Activated B cell treated with CpG ODN at 0.5 μM for 24 hours (primary cell): ENCODE measurements at regions not wholly inside any gene's neighbourhood (a gene's known extent, or its start where the extent isn't known, plus 50 kb on each side); places are given as distances from the start of the nearest gene placed in this dataset.

Experiments
- ATAC-seq: fragments of 200-7000 bp; cut with Tn5 transposase; one replicate; pipeline ENCODE4 v1.10.0; 2021; ENCODE audit warnings: low read depth, mild to moderate bottlenecking, moderate library complexity
- CTCF ChIA-PET: fragments of 350-600 bp; sonication (Branson Sonifier 250); formaldehyde crosslinking; loops from one replicate; lab custom pipeline; 2021; ENCODE audit warnings: antibody characterized with exemption; lab: Charles Lee
- POLR2A ChIA-PET: fragments of 350-600 bp; sonication (Branson Sonifier 250); formaldehyde crosslinking; loops from one replicate; lab custom pipeline; 2021; ENCODE audit warnings: antibody characterized with exemption; lab: Charles Lee
- DNase-seq: peaks from one replicate; pipeline ENCODE4 v3.0.0; 2022
- H3K27ac Mint-ChIP-seq: one replicate; pipeline ENCODE4 v1.8.0; 2020; ENCODE audit warnings: mixed read lengths
- H3K27me3 Mint-ChIP-seq: one replicate; pipeline ENCODE4 v1.8.0; 2021; ENCODE audit warnings: mixed read lengths
- H3K36me3 Mint-ChIP-seq: one replicate; pipeline ENCODE4 v1.8.0; 2021; ENCODE audit warnings: low read depth, mixed read lengths
- H3K4me1 Mint-ChIP-seq: one replicate; pipeline ENCODE4 v1.8.0; 2021; ENCODE audit warnings: mixed read lengths
- H3K4me3 Mint-ChIP-seq: one replicate; pipeline ENCODE4 v1.8.0; 2020; ENCODE audit warnings: mild to moderate bottlenecking, mixed read lengths
- H3K9me3 Mint-ChIP-seq: one replicate; pipeline ENCODE4 v1.8.0; 2020; ENCODE audit warnings: mixed read lengths
- intact Hi-C: fragments of 100-400 bp; cut with micrococcal nuclease; formaldehyde crosslinking; loops from one replicate; pipeline ENCODE4 v1.15.1; 2024
- TF ChIP-seq, protein P1 (sequence below): fragments of 200-600 bp; IDR thresholded peaks from one replicate; pipeline ENCODE4 v1.8.0; 2022; ENCODE audit warnings: antibody characterized with exemption, mild to moderate bottlenecking

DNA sequence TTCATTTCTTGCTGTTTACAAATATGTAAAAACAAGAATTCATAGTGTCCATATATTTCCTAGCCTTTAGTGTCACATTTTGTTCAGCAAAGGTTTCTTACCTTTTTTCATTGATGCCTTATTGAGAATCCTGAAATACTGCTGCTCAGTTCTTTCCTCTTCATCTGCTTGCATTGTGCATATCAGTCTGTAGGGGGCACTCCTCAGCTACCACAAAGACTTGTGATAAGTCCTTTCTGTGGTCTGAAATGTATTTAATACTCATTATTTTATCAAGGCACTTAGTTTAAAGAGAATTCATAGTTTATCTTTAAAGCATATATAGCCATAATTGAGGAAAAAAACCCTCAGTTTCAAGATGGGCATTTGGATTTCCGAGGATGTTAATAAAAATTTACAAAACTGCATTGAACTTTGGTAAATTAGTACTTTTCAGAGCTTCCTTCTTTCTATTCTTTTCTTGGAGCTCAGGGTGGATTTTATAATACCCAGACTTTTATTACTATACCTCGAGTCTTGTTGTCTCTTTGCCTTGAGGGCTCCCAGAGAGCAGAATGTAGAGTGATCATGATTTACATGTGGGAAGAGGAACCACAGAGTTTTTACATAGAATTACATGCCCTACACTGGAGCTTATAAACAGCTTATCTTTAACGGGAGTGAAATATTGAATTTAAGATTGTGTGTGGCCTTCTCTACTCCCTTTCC lies 570.1 kb downstream of the PLCL1 start:
- intact Hi-C loops = loop anchor here (5.0 kb wide), 1 partner anchor 1113 kb away; no protein-coding TSS in a partner anchor
- ChIA-PET CTCF (interaction anchor here (1.1 kb wide), 1 partner anchor 1111 kb away, joined by 3 read pairs; no protein-coding TSS in a partner anchor), POLR2A (no interaction called here)
- ATAC-seq (no peak), DNase-seq (no peak)
- no peaks in the 10 kb centered on the region for H3K9me3 Mint-ChIP-seq
- TF ChIP-seq, protein P1, sequence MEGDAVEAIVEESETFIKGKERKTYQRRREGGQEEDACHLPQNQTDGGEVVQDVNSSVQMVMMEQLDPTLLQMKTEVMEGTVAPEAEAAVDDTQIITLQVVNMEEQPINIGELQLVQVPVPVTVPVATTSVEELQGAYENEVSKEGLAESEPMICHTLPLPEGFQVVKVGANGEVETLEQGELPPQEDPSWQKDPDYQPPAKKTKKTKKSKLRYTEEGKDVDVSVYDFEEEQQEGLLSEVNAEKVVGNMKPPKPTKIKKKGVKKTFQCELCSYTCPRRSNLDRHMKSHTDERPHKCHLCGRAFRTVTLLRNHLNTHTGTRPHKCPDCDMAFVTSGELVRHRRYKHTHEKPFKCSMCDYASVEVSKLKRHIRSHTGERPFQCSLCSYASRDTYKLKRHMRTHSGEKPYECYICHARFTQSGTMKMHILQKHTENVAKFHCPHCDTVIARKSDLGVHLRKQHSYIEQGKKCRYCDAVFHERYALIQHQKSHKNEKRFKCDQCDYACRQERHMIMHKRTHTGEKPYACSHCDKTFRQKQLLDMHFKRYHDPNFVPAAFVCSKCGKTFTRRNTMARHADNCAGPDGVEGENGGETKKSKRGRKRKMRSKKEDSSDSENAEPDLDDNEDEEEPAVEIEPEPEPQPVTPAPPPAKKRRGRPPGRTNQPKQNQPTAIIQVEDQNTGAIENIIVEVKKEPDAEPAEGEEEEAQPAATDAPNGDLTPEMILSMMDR = no peak
- H3K4me3 Mint-ChIP-seq = no peak overlapping the region
- H3K36me3 Mint-ChIP-seq = no peaks in the 10 kb centered on the region
- H3K27ac Mint-ChIP-seq = no peak overlapping the region
- peaks cover 7% of the 10 kb centered on the region for H3K4me1 Mint-ChIP-seq
- H3K27me3 Mint-ChIP-seq = peaks cover 3% of the 10 kb centered on the region

DNA sequence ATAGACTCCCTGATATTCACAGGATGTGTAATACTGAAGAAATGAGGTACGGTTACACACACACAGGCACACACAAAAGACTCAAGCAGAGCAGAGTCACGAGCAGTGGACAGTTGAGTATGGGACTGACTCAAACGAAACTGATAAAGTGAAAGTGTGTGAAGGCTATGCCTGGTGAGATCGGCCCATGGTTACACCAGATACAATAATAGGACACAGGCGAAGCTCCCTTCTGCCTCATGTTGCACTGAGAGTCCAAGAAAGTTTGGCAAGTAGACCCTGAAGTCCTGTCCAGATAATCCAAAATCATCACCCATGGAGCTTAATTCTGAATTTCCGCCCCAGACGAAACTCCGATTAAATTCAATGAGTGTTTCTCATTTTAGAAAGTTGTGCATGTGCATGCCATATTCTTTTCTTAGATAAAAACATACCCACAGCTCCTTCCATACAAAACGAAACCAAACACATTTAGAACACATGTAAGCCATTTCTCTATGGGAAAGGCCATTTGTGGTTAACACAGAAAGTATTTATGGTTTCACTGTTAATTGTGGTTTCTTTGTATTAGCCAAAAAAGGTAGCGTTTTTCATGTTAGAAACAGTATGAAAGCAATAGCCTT lies 567.6 kb downstream of the PLCL1 start:
- TF ChIP-seq, protein P1 = no peak
- H3K36me3 Mint-ChIP-seq = no peaks in the 10 kb centered on the region
- no peaks in the 10 kb centered on the region for H3K9me3 Mint-ChIP-seq
- DNase-seq (no peak), ATAC-seq (no peak)
- H3K27ac Mint-ChIP-seq = no peak overlapping the region
- peak overlapping the region; percentile 11 for H3K4me3 Mint-ChIP-seq
- ChIA-PET POLR2A (no interaction called here), CTCF (no interaction called here)
- peaks cover 8% of the 10 kb centered on the region for H3K27me3 Mint-ChIP-seq
- H3K4me1 Mint-ChIP-seq = peaks cover 7% of the 10 kb centered on the region
- intact Hi-C loops = loop anchor here (5.0 kb wide), 1 partner anchor 1115 kb away; no protein-coding TSS in a partner anchor

DNA sequence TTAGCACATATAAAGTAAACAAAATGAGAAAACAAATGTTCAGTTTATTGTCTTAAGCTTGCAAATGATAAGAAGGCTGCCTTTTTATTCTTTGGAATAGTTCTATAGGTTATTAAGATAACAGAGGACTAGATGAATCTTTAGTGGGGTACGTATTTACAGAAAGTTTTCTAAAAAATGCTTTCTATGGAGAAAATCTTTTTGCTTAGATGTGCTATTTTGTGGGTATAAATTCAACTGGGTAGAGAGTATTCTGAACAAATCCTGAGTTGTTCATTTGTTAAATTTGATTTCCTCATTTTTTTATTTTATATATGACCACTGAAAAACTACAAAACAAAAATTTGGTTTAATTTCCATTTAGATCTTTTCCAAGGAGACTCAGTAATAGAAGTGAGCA lies 566.9 kb downstream of the PLCL1 start:
- Mint-ChIP-seq H3K4me3 (no peak overlapping the region), H3K27ac (no peak overlapping the region), H3K9me3 (no peaks in the 10 kb centered on the region), H3K27me3 (peaks cover 10% of the 10 kb centered on the region), H3K36me3 (no peaks in the 10 kb centered on the region), H3K4me1 (peaks cover 7% of the 10 kb centered on the region)
- ChIA-PET POLR2A (no interaction called here), CTCF (no interaction called here)
- no peak for DNase-seq
- ATAC-seq = no peak
- intact Hi-C loops = loop anchor here (5.0 kb wide), 1 partner anchor 1116 kb away; no protein-coding TSS in a partner anchor
- TF ChIP-seq, protein P1 = no peak

DNA sequence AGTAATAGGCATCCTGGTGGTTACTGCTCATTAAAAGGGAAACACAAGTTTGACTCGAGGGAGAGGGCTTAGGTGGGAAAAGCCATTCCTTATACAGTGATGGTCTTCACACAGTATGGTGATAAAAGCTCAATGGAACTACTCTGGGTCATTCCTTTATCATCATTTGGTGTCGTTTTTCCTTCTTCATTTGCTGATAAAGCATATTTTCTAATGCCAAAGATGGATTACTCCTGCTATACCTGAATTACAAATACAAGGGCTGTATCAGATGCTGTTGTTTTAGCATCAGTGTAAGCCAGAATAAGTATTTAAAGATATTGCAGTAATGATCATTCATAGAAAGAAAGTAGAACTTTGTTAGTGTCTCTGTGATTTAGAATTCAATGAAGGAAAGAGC lies 563.7 kb downstream of the PLCL1 start:
- peaks cover 8% of the 10 kb centered on the region for H3K27me3 Mint-ChIP-seq
- TF ChIP-seq, protein P1 = no peak
- ChIA-PET POLR2A (no interaction called here), CTCF (no interaction called here)
- no peaks in the 10 kb centered on the region for H3K36me3 Mint-ChIP-seq
- intact Hi-C loops = no loop called here
- ATAC-seq (no peak), DNase-seq (no peak)
- H3K4me1 Mint-ChIP-seq = peaks cover 7% of the 10 kb centered on the region
- no peak overlapping the region for H3K4me3 Mint-ChIP-seq
- H3K9me3 Mint-ChIP-seq = no peaks in the 10 kb centered on the region
- H3K27ac Mint-ChIP-seq = no peak overlapping the region

DNA sequence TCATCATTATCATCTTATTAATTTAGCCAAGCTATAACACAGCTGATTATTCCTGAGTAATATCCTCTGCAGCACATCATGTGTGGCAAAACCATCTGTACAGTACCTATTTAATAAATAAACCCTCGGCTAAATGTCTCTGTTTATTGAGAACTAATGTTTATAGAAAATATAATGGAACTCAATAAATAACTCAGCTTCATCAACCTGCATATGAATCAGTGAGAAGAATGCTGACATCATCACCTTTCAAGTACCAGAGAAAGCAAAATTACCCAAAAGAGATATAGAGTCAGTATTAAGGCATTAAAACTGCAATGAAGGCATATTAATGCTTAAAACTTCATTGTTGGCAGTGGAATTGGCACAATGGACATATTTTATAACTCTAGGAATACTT lies 558.3 kb downstream of the PLCL1 start:
- TF ChIP-seq, protein P1 = no peak

More for the DNA sequence above, 558.3 kb downstream of the PLCL1 start:
- no peak for ATAC-seq
- H3K4me1 Mint-ChIP-seq = no peaks in the 10 kb centered on the region
- ChIA-PET CTCF (no interaction called here), POLR2A (no interaction called here)
- H3K27me3 Mint-ChIP-seq = peaks cover 4% of the 10 kb centered on the region
- H3K4me3 Mint-ChIP-seq = no peak overlapping the region
- intact Hi-C loops = no loop called here
- H3K9me3 Mint-ChIP-seq = no peaks in the 10 kb centered on the region
- no peak for DNase-seq
- no peak overlapping the region for H3K27ac Mint-ChIP-seq
- no peaks in the 10 kb centered on the region for H3K36me3 Mint-ChIP-seq
